ENCODE measurements at regions not wholly inside any gene's neighbourhood (a gene's known extent, or its start where the extent isn't known, plus 50 kb on each side); places are given as distances from the start of the nearest gene placed in this dataset.

DNA sequence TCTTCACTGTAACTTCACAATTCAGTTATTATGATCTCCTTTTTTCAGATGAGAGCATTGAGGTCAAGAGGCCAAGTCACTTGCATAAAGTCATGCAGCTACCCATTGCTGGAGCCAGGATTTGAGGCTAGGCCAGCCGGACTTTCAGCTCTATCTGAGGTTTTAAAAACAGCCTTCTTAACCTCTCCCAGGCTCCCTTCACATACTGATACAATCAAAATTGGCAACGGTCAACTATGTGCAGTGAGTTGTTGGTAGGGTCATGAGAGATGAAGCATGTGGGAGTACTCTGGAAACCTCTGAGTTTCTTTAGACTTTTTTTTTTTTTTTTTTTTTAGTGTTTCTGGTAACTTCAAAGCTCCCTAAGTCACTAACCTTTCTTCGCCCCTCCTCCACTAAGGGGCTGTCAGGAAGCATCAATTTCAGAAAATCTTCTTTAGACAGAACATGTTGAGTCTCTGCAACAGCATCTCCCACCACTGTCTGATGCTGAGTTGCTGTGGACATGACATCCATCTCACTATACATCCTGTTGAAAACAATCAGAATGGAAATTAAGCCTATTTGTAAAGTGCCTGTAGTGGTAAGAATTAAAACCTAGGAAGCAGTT lies 201.8 kb downstream of the SIPA1L2 start:
- TF ChIP-seq, protein P1, sequence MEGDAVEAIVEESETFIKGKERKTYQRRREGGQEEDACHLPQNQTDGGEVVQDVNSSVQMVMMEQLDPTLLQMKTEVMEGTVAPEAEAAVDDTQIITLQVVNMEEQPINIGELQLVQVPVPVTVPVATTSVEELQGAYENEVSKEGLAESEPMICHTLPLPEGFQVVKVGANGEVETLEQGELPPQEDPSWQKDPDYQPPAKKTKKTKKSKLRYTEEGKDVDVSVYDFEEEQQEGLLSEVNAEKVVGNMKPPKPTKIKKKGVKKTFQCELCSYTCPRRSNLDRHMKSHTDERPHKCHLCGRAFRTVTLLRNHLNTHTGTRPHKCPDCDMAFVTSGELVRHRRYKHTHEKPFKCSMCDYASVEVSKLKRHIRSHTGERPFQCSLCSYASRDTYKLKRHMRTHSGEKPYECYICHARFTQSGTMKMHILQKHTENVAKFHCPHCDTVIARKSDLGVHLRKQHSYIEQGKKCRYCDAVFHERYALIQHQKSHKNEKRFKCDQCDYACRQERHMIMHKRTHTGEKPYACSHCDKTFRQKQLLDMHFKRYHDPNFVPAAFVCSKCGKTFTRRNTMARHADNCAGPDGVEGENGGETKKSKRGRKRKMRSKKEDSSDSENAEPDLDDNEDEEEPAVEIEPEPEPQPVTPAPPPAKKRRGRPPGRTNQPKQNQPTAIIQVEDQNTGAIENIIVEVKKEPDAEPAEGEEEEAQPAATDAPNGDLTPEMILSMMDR (IDR thresholded peaks at IDR 0.05), result no peak
- TF ChIP-seq POLR2AphosphoS5 (IDR thresholded peaks at IDR 0.05), result no peak
- TF ChIP-seq POLR2A (IDR thresholded peaks at IDR 0.05), result no peak
- TF ChIP-seq EP300 (IDR thresholded peaks at IDR 0.05), result no peak

Measured in gastroesophageal sphincter (tissue), 3 donors.